Stimulated activated CD8-positive, alpha-beta memory T cell treated with anti-CD3 and anti-CD28 coated beads, Interleukin-15, amount 100 ng/mL, for 24 hours (primary cell): ENCODE measurements at regions not wholly inside any gene's neighbourhood (a gene's known extent, or its start where the extent isn't known, plus 50 kb on each side); places are given as distances from the start of the nearest gene placed in this dataset.

Source experiments
- DNase-seq: peaks from one replicate; pipeline ENCODE4 v3.0.0-alpha.2; 2020; ENCODE audit warnings: low read depth

GRCh38 chr3:107992976-107993684 lies 97.7 kb downstream of the CD47 start:
- no peak for DNase-seq

- no peak for DNase-seq
Observed at GRCh38 chr3:107990926-107991325, 99.9 kb downstream of the CD47 start.

- DNase-seq = no peak
Observed at GRCh38 chr3:107990433-107990832, 100.4 kb downstream of the CD47 start.

GRCh38 chr3:107989661-107990060 lies 101.2 kb downstream of the CD47 start:
- DNase-seq = no peak

GRCh38 chr3:107988460-107989175 lies 102.2 kb downstream of the CD47 start:
- no peak for DNase-seq

GRCh38 chr3:107987036-107987939 lies 103.5 kb downstream of the CD47 start:
- no peak for DNase-seq

GRCh38 chr3:107986505-107986904 lies 104.3 kb downstream of the CD47 start:
- DNase-seq = no peak

- no peak for DNase-seq
Observed at GRCh38 chr3:107985496-107985895, 105.3 kb downstream of the CD47 start.

GRCh38 chr3:107983247-107983646 lies 107.6 kb downstream of the CD47 start:
- no peak for DNase-seq

GRCh38 chr3:107982165-107982564 lies 108.7 kb downstream of the CD47 start:
- no peak for DNase-seq

GRCh38 chr3:107981471-107982111 lies 109.2 kb downstream of the CD47 start:
- no peak for DNase-seq

GRCh38 chr3:107979538-107979937 lies 111.3 kb downstream of the CD47 start:
- no peak for DNase-seq

- no peak for DNase-seq
Observed at GRCh38 chr3:107978131-107979055, 112.4 kb downstream of the CD47 start.

GRCh38 chr3:107977221-107978130 lies 113.4 kb downstream of the CD47 start:
- no peak for DNase-seq

- no peak for DNase-seq
Observed at GRCh38 chr3:107976202-107976800, 114.5 kb downstream of the CD47 start.

- DNase-seq = no peak
Observed at GRCh38 chr3:107975529-107976201, 115.2 kb downstream of the CD47 start.

GRCh38 chr3:107973961-107974360 lies 116.9 kb downstream of the CD47 start:
- no peak for DNase-seq

- no peak for DNase-seq
Observed at GRCh38 chr3:107973152-107973551, 117.7 kb downstream of the CD47 start.

- DNase-seq = no peak
Observed at GRCh38 chr3:107970993-107971580, 119.7 kb downstream of the CD47 start.
